K562 (cell line): ENCODE measurements at regions not wholly inside any gene's neighbourhood (a gene's known extent, or its start where the extent isn't known, plus 50 kb on each side); places are given as distances from the start of the nearest gene placed in this dataset.

Experiments
- ATAC-seq: fragments of 200-7000 bp; cut with Tn5 transposase; 3 replicates; pipeline ENCODE4 v1.9.1; 2020; ENCODE audit warnings: moderate library complexity
- BruUV-seq: library from RNA; stranded (reverse); fragments of 400-500 nt; replicated peaks from 2 replicates; lab custom pipeline; 2021; lab: Mats Ljungman, UMichigan
- CTCF ChIA-PET: fragments of 300-600 bp; formaldehyde crosslinking; extraction: SDS; loops from one replicate; lab custom pipeline; 2021; ENCODE audit warnings: low intra/inter-chr PET ratio; lab: Yijun Ruan, JAX
- POLR2A ChIA-PET: fragments of 300-600, 350-650 bp; sonication (Branson Sonifier 250); formaldehyde crosslinking; extraction: SDS; loops from one replicate; lab custom pipeline; 2021; ENCODE audit warnings: antibody characterized with exemption, inconsistent platforms; lab: Yijun Ruan, JAX
- DNase-seq, 4 experiments: peaks; one replicate each; pipeline versions ENCODE4 v3.0.0 to v3.0.0-alpha.2; 2011 to 2018; ENCODE audit warnings: low spot score in 3 of 4, mixed read lengths in 3 of 4; ENCODE audit errors: extremely low read depth in 1 of 4
- FAIRE-seq: peaks from 2 replicates; lab custom pipeline; 2011; peaks lifted over from hg19 to GRCh38; lab: Jason Lieb, UNC
- H2AFZ ChIP-seq: 2 replicates; pipeline ENCODE4 v1.6.0; 2011; ENCODE audit warnings: low read depth, low read length, control low read depth, inconsistent platforms
- H3K27ac ChIP-seq: fragments of 200-600 bp; 3 replicates; pipeline ENCODE4 v1.8.0; 2011; ENCODE audit warnings: low read depth, mild to moderate bottlenecking, control low read depth, inconsistent platforms, low read length, moderate library complexity, mixed read lengths; ENCODE audit errors: extremely low read depth
- H3K27me3 ChIP-seq, 2 experiments: fragments of 300-600 bp in 1 of 2; 2 replicates in 1 of 2; 3 replicates in 1 of 2; pipeline versions ENCODE4 v1.6.0 to v1.8.0; 2011; ENCODE audit warnings: inconsistent platforms in 2 of 2, low read length in 2 of 2, mild to moderate bottlenecking in 1 of 2, mixed read lengths in 1 of 2, moderate library complexity in 1 of 2; ENCODE audit not compliant: control insufficient read depth in 2 of 2, insufficient read depth in 2 of 2
- H3K36me3 ChIP-seq: fragments of 300-600 bp; 3 replicates; pipeline ENCODE4 v1.8.0; 2011; ENCODE audit warnings: mild to moderate bottlenecking, low read length, inconsistent platforms; ENCODE audit not compliant: control insufficient read depth, insufficient read depth
- H3K4me1 ChIP-seq, 2 experiments: fragments of 200-600 bp in 1 of 2; replicated peaks in 1 of 2; 2 replicates in 1 of 2; 3 replicates in 1 of 2; pipeline versions ENCODE4 v1.5.1 to v1.8.0; 2011; ENCODE audit warnings: inconsistent platforms in 2 of 2, low read length in 2 of 2, mild to moderate bottlenecking in 1 of 2, mixed read lengths in 1 of 2, moderate library complexity in 1 of 2; ENCODE audit not compliant: control insufficient read depth in 2 of 2, insufficient read depth in 2 of 2
- H3K4me2 ChIP-seq: 2 replicates; pipeline ENCODE4 v1.6.1; 2011; ENCODE audit warnings: low read length, control low read depth, inconsistent platforms, mixed read lengths; ENCODE audit not compliant: insufficient read depth
- H3K4me3 ChIP-seq: fragments of 200-600 bp; sonication (generic), shearing (Covaris generic); 2 replicates; pipeline ENCODE4 v1.5.1; 2016; ENCODE audit warnings: control low read depth, inconsistent platforms
- H3K79me2 ChIP-seq: fragments of 200-600 bp; 3 replicates; pipeline ENCODE4 v1.8.0; 2011; ENCODE audit warnings: low read length, inconsistent platforms; ENCODE audit not compliant: control insufficient read depth, insufficient read depth
- H3K9ac ChIP-seq, 2 experiments: 2 replicates each; pipeline versions ENCODE4 v1.6.0 to v1.6.1; 2011; ENCODE audit warnings: low read depth in 2 of 2, low read length in 2 of 2, control low read depth in 1 of 2, inconsistent platforms in 1 of 2, mild to moderate bottlenecking in 1 of 2, mixed read lengths in 1 of 2; ENCODE audit not compliant: insufficient read depth in 1 of 2
- H3K9me1 ChIP-seq: one replicate; pipeline ENCODE4 v1.6.0; 2011; ENCODE audit warnings: inconsistent platforms, mild to moderate bottlenecking, low read length, moderate library complexity; ENCODE audit not compliant: control insufficient read depth, insufficient read depth
- H3K9me3 ChIP-seq: replicated peaks from 2 replicates; pipeline ENCODE4 v1.5.1; 2011; ENCODE audit warnings: low read depth, low read length, inconsistent platforms; ENCODE audit not compliant: control insufficient read depth, insufficient read depth
- H4K20me1 ChIP-seq: replicated peaks from 2 replicates; pipeline ENCODE4 v1.6.1; 2011; ENCODE audit warnings: low read length, inconsistent platforms, mixed read lengths; ENCODE audit not compliant: control insufficient read depth, insufficient read depth
- BCL6 ChIP-seq: fragments of 250-450 bp; sonication (Bioruptor Pico); IDR thresholded peaks from 2 replicates; pipeline ENCODE4 v1.4.0; 2020
- CTBP1 ChIP-seq: fragments of 450-650 bp; IDR thresholded peaks from 2 replicates; pipeline ENCODE4 v1.6.1; 2016; ENCODE audit warnings: borderline replicate concordance
- E2F3 ChIP-seq: fragments of 250-450 bp; sonication (Bioruptor Pico); IDR thresholded peaks from 2 replicates; pipeline ENCODE4 v1.4.0; 2020; ENCODE audit warnings: mild to moderate bottlenecking
- ETV6 ChIP-seq, 3 experiments: fragments of 150-350 bp in 1 of 3; sonication (generic) in 1 of 3; formaldehyde crosslinking in 1 of 3; IDR thresholded peaks; 2 replicates each; pipeline versions ENCODE4 v1.6.1 to v1.8.0; 2014 to 2022; ENCODE audit warnings: borderline replicate concordance in 2 of 3, low read depth in 2 of 3, antibody characterized with exemption in 1 of 3, low read length in 1 of 3, mild to moderate bottlenecking in 1 of 3, missing genetic modification reagents in 1 of 3
- HDAC6 ChIP-seq: IDR thresholded peaks from 2 replicates; pipeline ENCODE4 v1.6.1; 2012; ENCODE audit warnings: low read depth, mild to moderate bottlenecking, control low read depth, inconsistent platforms, low read length, moderate library complexity
- L3MBTL2 ChIP-seq: fragments of 450-650 bp; IDR thresholded peaks from 2 replicates; pipeline ENCODE4 v1.6.1; 2016; ENCODE audit warnings: mild to moderate bottlenecking, moderate library complexity
- PCBP2 ChIP-seq: fragments of 200-400 bp; formaldehyde crosslinking; IDR thresholded peaks from 2 replicates; pipeline ENCODE4 v1.6.1; 2018; ENCODE audit warnings: low read length, low read depth, mild to moderate bottlenecking, moderate library complexity; ENCODE audit not compliant: poor library complexity, severe bottlenecking
- RBM15 ChIP-seq: fragments of 200-400 bp; formaldehyde crosslinking; IDR thresholded peaks from 2 replicates; pipeline ENCODE4 v1.6.1; 2018; ENCODE audit warnings: mild to moderate bottlenecking, low read length, moderate library complexity; ENCODE audit not compliant: insufficient read depth
- SAFB ChIP-seq: fragments of 200-400 bp; formaldehyde crosslinking; IDR thresholded peaks from 2 replicates; pipeline ENCODE4 v1.6.1; 2017; ENCODE audit warnings: low read depth, low read length, borderline replicate concordance
- TEAD2 ChIP-seq: fragments of 450-650 bp; IDR thresholded peaks from 2 replicates; pipeline ENCODE4 v1.6.1; 2016; ENCODE audit warnings: missing genetic modification characterization, control low read depth, missing compliant biosample characterization
- ZBTB49 ChIP-seq: sonication (generic); formaldehyde crosslinking; IDR thresholded peaks from 2 replicates; pipeline ENCODE4 v1.8.0; 2022; ENCODE audit warnings: missing genetic modification reagents, mild to moderate bottlenecking, borderline replicate concordance
- ZC3H8 ChIP-seq: fragments of 450-650 bp; IDR thresholded peaks from 2 replicates; pipeline ENCODE4 v1.6.1; 2017
- ZFP91 ChIP-seq: sonication (generic); formaldehyde crosslinking; IDR thresholded peaks from 2 replicates; pipeline ENCODE4 v1.8.0; 2022; ENCODE audit warnings: mild to moderate bottlenecking, missing genetic modification reagents
- ZNF174 ChIP-seq: fragments of 250-450 bp; sonication (Bioruptor Pico); IDR thresholded peaks from 2 replicates; pipeline ENCODE4 v1.4.0; 2020; ENCODE audit warnings: mild to moderate bottlenecking
- ZNF444 ChIP-seq: fragments of 250-450 bp; sonication (Bioruptor Pico); IDR thresholded peaks from 2 replicates; pipeline ENCODE4 v1.4.0; 2020; ENCODE audit warnings: mild to moderate bottlenecking, moderate library complexity
- ZNF79 ChIP-seq: fragments of 250-450 bp; sonication (Bioruptor Pico); IDR thresholded peaks from 2 replicates; pipeline ENCODE4 v1.4.0; 2020; ENCODE audit warnings: low read depth, mild to moderate bottlenecking, moderate library complexity
- WGBS: fragments of 100-300 bp; shearing (Covaris generic); methylation state at CpG from one replicate; pipeline ENCODE4 v1.1.6; 2016; ENCODE audit warnings: low coverage, mixed read lengths; ENCODE audit not compliant: insufficient coverage; ENCODE audit errors: missing lambda C conversion rate; 5-methylcytosine and 5-hydroxymethylcytosine counted together
- in situ Hi-C: fragments of 300-500 bp; cut with MboI; formaldehyde crosslinking; loops from 4 replicates; pipeline ENCODE4 v1.15.0; 2018; ENCODE audit warnings: inconsistent platforms, mixed read lengths
- intact Hi-C: fragments of 100-400 bp; cut with micrococcal nuclease; formaldehyde crosslinking; loops from 2 replicates; pipeline ENCODE4 v1.14.2; 2022
- TF ChIP-seq, protein P1 (sequence below): fragments of 450-650 bp; conservative IDR thresholded peaks from 2 replicates; pipeline ENCODE4 v1.6.1; 2016; ENCODE audit warnings: missing genetic modification characterization, low read depth, mild to moderate bottlenecking, control low read depth, missing compliant biosample characterization

DNA sequence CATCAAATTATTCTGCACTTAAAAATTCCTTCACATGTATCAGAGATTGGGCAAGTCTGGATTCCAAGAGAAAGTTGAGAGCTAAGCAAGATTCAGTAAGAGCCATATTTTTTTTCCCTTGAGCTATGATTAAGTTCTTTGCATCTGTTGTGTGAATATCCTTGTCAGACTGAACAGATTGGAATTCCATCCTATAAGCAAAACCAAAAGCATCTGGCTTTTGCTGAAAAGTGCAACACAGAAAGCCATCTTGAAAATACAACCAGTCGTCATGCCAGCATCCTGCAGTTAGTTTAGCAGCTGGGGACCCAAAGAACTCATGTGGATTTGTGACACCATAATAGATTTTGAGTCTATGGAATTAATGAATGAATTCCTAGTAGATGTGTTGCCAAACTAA, 316.9 kb downstream of the MTRR start:
- intact Hi-C loops, result loop anchor here (10.0 kb wide), 1 partner anchor 261 kb away; no protein-coding TSS in a partner anchor

More for the DNA sequence above, 316.9 kb downstream of the MTRR start:
- POLR2A ChIA-PET, result no interaction called here
- TF ChIP-seq SAFB (no peak), ZNF174 (no peak), RBM15 (no peak), BCL6 (CRISPR knock-in tag) (no peak), ETV6 (IDR thresholded peaks at IDR 0.05; ENCODE audit: borderline replicate concordance in 1 of 2, low read depth in 2 of 2, low read length in 1 of 2) (no peak), ETV6 (CRISPR knock-in tag; IDR thresholded peaks at IDR 0.05; ENCODE audit: borderline replicate concordance) (no peak), ZFP91 (no peak), ZBTB49 (CRISPR knock-in tag) (no peak), L3MBTL2 (no peak), CTBP1 (no peak), TEAD2 (tag) (no peak), ZNF79 (no peak), E2F3 (CRISPR knock-in tag) (no peak), ZC3H8 (no peak), HDAC6 (no peak), ZNF444 (no peak), PCBP2 (no peak)
- TF ChIP-seq, protein P1, sequence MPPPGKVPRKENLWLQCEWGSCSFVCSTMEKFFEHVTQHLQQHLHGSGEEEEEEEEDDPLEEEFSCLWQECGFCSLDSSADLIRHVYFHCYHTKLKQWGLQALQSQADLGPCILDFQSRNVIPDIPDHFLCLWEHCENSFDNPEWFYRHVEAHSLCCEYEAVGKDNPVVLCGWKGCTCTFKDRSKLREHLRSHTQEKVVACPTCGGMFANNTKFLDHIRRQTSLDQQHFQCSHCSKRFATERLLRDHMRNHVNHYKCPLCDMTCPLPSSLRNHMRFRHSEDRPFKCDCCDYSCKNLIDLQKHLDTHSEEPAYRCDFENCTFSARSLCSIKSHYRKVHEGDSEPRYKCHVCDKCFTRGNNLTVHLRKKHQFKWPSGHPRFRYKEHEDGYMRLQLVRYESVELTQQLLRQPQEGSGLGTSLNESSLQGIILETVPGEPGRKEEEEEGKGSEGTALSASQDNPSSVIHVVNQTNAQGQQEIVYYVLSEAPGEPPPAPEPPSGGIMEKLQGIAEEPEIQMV, result no peak
- Histone ChIP-seq H3K4me3 (no peak overlapping the region), H4K20me1 (no peaks in the 10 kb centered on the region), H3K9ac (no peak overlapping the region), H3K36me3 (no peaks in the 10 kb centered on the region), H3K27me3 (no peaks in the 10 kb centered on the region), H3K79me2 (no peaks in the 10 kb centered on the region), H2AFZ (no peak overlapping the region), H3K4me2 (no peak overlapping the region), H3K27ac (no peak overlapping the region), H3K9me3 (no peaks in the 10 kb centered on the region; the same call in 1 of the 2 replicates), H3K4me1 (no peaks in the 10 kb centered on the region), H3K9me1 (no peaks in the 10 kb centered on the region)
- whole genome bisulfite sequencing, result 0% methylated on average over 1 of the region's 1 CpG
- no peak for DNase-seq
- CTCF ChIA-PET, result no interaction called here
- no peak for FAIRE-seq
- in situ Hi-C loops, result no loop called here
- no TSS peak for BruUV-seq
- no peak for ATAC-seq
